Thyroid gland (tissue), 4 donors: ENCODE measurements at regions not wholly inside any gene's neighbourhood (a gene's known extent, or its start where the extent isn't known, plus 50 kb on each side); places are given as distances from the start of the nearest gene placed in this dataset.

ENCODE experiments used
- DNase-seq, 2 donors: peaks; one replicate each; pipeline ENCODE4 v3.0.0-alpha.2; 2019
- H3K27ac ChIP-seq, 3 donors: fragments of 200-600 bp; sonication (generic); 1 replicate in 2 of 3; 2 replicates in 1 of 3; pipeline ENCODE4 v1.5.1; 2016 to 2019; ENCODE audit warnings: mild to moderate bottlenecking in 1 of 3, moderate library complexity in 1 of 3
- H3K27me3 ChIP-seq: fragments of 200-600 bp; sonication (generic); one replicate; pipeline ENCODE4 v1.5.1; 2019
- H3K36me3 ChIP-seq, 2 donors: fragments of 200-600 bp; sonication (generic); one replicate each; pipeline ENCODE4 v1.5.1; 2016 to 2019
- H3K4me1 ChIP-seq, 2 donors: fragments of 200-600 bp; sonication (generic); one replicate each; pipeline ENCODE4 v1.5.1; 2017 to 2019
- H3K4me3 ChIP-seq, 3 donors: fragments of 200-600 bp; sonication (generic); replicated peaks in 1 of 3; 1 replicate in 2 of 3; 2 replicates in 1 of 3; pipeline ENCODE4 v1.5.1; 2016; ENCODE audit warnings: mild to moderate bottlenecking in 1 of 3
- H3K9me3 ChIP-seq: fragments of 200-600 bp; sonication (generic); one replicate; pipeline ENCODE4 v1.5.1; 2017
- POLR2A ChIP-seq, 2 donors: fragments of 450-650 bp; IDR thresholded peaks; one replicate each; pipeline ENCODE4 v1.6.1; 2017; ENCODE audit warnings: antibody characterized with exemption in 2 of 2, mild to moderate bottlenecking in 2 of 2, moderate library complexity in 1 of 2
- WGBS, 2 donors: methylation state at CpG; one replicate each; pipeline ENCODE4 v1.1.5; 2017; 5-methylcytosine and 5-hydroxymethylcytosine counted together
- intact Hi-C: fragments of 100-400 bp; cut with DNase I; formaldehyde crosslinking; loops from one replicate; pipeline ENCODE4 v1.15.1; 2023
- TF ChIP-seq, protein P1 (sequence below), 6 experiments: fragments of 200-600 bp in 3 of 6; fragments of 450-650 bp in 3 of 6; sonication (generic) in 3 of 6; IDR thresholded peaks; one replicate each; pipeline ENCODE4 v1.5.1; 2016 to 2019; ENCODE audit warnings: antibody characterized with exemption in 6 of 6, mild to moderate bottlenecking in 2 of 6, inconsistent platforms in 1 of 6, moderate library complexity in 1 of 6

DNA sequence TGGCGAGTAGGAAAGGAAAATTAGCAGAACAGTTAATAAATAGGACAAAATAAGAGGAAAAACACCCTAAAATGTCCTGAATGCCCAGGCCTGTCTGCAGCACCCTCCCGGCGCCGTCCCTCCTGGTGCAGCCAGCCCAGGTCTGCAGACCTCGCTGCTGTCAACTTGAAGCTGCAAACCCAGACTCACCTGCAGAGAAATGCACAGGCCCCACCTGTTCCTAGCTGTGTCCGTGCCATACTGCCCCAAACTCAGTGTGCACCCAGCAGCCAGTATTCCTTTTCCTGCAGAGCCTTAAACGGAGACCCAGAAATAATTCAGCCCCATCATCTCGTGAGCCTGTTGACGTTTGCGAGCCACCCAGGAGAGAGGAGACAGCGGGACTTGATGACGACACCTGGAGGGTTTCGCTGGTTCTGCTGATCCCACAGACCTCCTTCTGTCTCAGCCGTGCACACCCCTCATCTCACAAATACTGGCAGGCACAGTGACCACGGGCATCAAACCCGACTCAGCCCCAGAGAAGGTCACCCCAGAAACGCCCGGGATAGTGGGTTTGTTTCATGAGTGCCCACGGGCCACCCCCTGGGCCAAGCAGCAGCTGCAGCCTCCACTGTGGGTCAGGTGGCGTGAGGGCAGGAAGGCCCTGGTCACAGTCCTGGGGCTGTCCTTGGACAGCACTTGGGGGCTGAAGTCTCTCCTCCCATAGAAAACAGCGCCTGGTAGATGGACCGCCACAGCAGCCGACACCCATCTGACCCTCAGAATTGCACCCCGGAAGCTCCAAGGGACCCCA is 239.5 kb upstream of the SALL3 start:
- H3K4me1 ChIP-seq = peaks cover 0 to 9% of the 10 kb centered on the region in 2 donors
- H3K27me3 ChIP-seq = no peaks in the 10 kb centered on the region
- no peak for DNase-seq
- no peaks in the 10 kb centered on the region for H3K9me3 ChIP-seq
- 88 to 92% methylated on average over 22 of the region's 24 CpGs for WGBS, 2 donors
- H3K4me3 ChIP-seq = no peak overlapping the region
- H3K27ac ChIP-seq = no peak overlapping the region
- intact Hi-C loops = no loop called here
- TF ChIP-seq, protein P1, sequence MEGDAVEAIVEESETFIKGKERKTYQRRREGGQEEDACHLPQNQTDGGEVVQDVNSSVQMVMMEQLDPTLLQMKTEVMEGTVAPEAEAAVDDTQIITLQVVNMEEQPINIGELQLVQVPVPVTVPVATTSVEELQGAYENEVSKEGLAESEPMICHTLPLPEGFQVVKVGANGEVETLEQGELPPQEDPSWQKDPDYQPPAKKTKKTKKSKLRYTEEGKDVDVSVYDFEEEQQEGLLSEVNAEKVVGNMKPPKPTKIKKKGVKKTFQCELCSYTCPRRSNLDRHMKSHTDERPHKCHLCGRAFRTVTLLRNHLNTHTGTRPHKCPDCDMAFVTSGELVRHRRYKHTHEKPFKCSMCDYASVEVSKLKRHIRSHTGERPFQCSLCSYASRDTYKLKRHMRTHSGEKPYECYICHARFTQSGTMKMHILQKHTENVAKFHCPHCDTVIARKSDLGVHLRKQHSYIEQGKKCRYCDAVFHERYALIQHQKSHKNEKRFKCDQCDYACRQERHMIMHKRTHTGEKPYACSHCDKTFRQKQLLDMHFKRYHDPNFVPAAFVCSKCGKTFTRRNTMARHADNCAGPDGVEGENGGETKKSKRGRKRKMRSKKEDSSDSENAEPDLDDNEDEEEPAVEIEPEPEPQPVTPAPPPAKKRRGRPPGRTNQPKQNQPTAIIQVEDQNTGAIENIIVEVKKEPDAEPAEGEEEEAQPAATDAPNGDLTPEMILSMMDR (IDR thresholded peaks at IDR 0.05) = no peak
- TF ChIP-seq POLR2A (IDR thresholded peaks at IDR 0.05) = no peak
- H3K36me3 ChIP-seq = no peaks in the 10 kb centered on the region

DNA sequence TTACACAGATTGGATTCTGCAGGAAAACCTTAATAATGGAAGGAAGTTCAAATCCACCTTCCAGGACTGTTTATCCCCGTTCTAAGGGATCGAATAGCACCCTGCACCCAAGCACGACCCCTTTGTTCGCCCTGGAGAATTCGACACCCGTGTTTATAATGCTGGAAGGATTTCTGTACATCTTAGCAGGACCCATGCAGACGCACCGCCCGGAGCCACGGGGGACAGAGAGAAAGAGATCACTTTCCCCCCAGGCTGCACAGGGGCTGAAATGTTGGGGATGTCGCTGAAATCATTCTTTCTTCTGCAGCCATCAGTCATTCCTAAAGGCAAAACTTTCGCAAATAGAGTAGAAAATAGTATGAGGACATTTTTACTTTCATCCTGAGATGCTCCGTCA is 238.7 kb upstream of the SALL3 start:
- 78 to 79% methylated on average over 13 of the region's 13 CpGs for WGBS, 2 donors
- H3K9me3 ChIP-seq = no peaks in the 10 kb centered on the region
- H3K27me3 ChIP-seq = no peaks in the 10 kb centered on the region
- no peak for DNase-seq
- no peak overlapping the region for H3K27ac ChIP-seq
- intact Hi-C loops = no loop called here
- no peak overlapping the region for H3K4me3 ChIP-seq
- H3K36me3 ChIP-seq = no peaks in the 10 kb centered on the region
- H3K4me1 ChIP-seq = peaks cover 0 to 9% of the 10 kb centered on the region in 2 donors
- TF ChIP-seq POLR2A (IDR thresholded peaks at IDR 0.05) = no peak
- TF ChIP-seq, protein P1 (IDR thresholded peaks at IDR 0.05) = no peak

DNA sequence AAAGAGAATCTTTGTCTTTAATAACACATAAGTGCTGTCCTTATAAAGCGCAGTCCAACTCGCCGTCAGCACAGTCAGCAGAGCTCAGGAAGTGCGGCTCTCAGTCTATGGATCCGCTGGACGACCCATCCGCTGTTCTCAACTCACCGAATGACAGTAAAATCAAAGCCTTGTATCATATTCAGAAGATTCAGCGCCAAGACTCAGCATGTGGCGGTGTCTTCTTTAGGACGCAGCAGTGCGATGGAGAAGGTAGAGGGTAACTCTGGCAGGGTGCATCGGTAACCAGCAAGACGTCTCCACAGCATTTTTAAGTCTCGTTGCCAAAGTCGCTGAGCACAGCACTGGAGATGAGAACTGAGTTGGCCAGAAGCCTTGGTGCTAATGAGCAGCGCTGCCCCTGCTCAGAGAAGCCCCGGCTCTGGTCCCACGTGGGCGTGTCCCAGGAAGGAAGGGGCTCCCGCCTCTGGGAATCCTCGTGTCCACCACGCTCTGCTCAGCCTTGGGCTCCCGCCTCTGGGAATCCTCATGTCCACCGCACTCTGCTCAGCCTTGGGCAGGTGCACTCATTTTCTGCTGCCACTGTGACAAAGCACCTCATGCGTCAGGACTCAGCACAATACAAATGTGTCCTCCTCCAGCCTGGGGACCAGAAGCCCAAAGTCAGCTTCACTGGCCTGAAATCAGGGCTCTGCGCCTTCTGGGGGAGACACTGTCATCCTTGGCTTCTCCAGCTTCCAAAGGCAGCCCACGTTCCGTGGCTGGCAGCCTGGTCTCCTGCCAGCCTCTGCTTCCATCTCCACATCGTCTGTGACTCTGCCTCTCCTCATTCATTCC is 238.0 kb upstream of the SALL3 start:
- TF ChIP-seq, protein P1 (IDR thresholded peaks at IDR 0.05) = no peak
- no peak for TF ChIP-seq POLR2A (IDR thresholded peaks at IDR 0.05)
- intact Hi-C loops = no loop called here
- H3K9me3 ChIP-seq = no peaks in the 10 kb centered on the region
- no peak overlapping the region for H3K4me3 ChIP-seq
- 87 to 89% methylated on average over 22 to 30 of the region's 30 CpGs for WGBS, 2 donors
- H3K36me3 ChIP-seq = no peaks in the 10 kb centered on the region
- peaks cover 0 to 9% of the 10 kb centered on the region in 2 donors for H3K4me1 ChIP-seq
- no peaks in the 10 kb centered on the region for H3K27me3 ChIP-seq
- DNase-seq = no peak
- no peak overlapping the region for H3K27ac ChIP-seq

DNA sequence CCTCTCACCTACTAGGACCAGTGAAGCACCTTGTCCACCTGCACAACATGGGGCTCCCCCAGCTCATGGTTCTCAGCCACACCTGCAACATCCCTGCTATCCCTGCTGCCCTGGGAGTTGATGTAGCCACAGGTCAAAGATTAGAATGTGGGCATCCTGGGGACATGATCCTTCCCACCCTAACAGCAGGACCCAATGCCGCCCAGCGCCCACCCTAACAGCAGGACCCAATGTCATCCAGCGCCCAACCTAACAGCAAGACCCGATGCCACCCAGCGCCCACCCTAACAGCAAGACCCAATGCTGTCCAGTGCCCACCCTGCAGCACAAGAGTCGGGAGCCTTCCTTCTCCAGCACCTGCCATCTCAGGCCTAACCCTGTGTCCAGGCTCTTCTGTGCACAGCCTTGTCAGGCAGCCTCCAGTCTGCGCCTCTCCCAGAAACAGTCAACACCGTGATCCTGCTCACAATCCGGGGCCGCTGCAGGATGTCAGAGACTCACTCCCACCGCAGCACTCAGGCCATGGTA is 237.3 kb upstream of the SALL3 start:
- no peak overlapping the region for H3K4me3 ChIP-seq
- DNase-seq = no peak

More for the DNA sequence above, 237.3 kb upstream of the SALL3 start:
- WGBS, 2 donors = 94 to 95% methylated on average over 8 to 11 of the region's 11 CpGs
- H3K27ac ChIP-seq = no peak overlapping the region
- peaks cover 0 to 9% of the 10 kb centered on the region in 2 donors for H3K4me1 ChIP-seq
- no peaks in the 10 kb centered on the region for H3K27me3 ChIP-seq
- intact Hi-C loops = no loop called here
- no peaks in the 10 kb centered on the region for H3K36me3 ChIP-seq
- TF ChIP-seq, protein P1 (IDR thresholded peaks at IDR 0.05) = no peak
- no peak for TF ChIP-seq POLR2A (IDR thresholded peaks at IDR 0.05)
- H3K9me3 ChIP-seq = no peaks in the 10 kb centered on the region
